NCI-H526 (cell line): ENCODE measurements at regions not wholly inside any gene's neighbourhood (a gene's known extent, or its start where the extent isn't known, plus 50 kb on each side); places are given as distances from the start of the nearest gene placed in this dataset.
"Not testable (repeated sequence)": the region's sequence is repeated elsewhere in the genome, so short reads cannot be mapped to it uniquely, and the experiment has no call there.

Experiments used
- DNase-seq, 2 experiments: peaks; one replicate each; lab custom pipeline; 2025; lab: John Stamatoyannopoulos, UW

DNA sequence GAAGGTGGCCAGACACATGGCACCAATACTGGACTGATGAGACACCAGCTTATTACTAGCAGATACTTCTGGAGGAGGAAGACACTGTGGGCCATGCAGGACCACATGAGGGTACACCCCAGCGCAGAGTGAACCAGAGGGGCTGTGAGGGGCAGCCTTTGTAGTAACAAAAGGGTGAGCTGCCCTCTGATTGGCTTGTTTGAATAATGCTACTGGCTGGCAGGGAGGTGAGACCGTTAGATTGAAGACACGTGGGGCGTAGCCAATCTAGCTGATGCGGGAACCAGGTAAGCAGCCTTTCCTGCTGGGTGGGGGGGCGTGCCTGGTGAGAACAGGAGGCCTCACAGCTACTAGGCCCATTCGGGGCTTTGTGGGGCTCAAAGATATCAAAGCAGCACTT lies 102.8 kb upstream of the SEC14L1 start:
- no peak for DNase-seq

DNA sequence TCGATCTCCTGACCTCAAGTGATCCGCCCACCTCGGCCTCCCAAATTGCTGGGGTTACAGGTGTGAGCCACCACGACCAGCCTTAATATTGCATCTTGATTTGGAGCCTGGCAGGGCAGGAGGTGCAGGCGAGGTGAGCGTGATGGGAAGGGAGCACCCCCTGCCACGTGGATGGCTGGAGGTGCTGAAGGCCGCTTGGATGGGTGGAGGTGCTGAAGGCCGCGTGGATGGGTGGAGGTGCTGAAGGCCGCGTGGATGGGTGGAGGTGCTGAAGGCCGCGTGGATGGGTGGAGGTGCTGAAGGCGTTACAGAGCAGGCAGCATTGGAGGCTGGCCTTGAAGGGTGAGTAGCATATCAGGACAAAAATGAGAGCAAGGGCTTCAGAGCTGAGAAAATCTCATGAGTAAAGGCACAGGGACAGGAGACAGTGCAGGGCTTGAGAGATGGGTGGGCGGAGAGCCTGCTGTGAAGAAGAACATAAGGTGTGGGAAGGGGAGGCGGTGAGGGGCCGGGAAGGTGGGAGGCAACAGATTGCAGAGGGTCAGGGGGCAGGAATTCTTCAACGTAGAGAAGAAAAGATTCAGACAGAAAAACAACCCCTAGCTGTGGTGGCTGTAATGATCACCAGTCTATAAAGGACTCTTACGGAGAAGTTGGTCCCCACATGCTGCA lies 101.7 kb upstream of the SEC14L1 start:
- DNase-seq: no peak

DNA sequence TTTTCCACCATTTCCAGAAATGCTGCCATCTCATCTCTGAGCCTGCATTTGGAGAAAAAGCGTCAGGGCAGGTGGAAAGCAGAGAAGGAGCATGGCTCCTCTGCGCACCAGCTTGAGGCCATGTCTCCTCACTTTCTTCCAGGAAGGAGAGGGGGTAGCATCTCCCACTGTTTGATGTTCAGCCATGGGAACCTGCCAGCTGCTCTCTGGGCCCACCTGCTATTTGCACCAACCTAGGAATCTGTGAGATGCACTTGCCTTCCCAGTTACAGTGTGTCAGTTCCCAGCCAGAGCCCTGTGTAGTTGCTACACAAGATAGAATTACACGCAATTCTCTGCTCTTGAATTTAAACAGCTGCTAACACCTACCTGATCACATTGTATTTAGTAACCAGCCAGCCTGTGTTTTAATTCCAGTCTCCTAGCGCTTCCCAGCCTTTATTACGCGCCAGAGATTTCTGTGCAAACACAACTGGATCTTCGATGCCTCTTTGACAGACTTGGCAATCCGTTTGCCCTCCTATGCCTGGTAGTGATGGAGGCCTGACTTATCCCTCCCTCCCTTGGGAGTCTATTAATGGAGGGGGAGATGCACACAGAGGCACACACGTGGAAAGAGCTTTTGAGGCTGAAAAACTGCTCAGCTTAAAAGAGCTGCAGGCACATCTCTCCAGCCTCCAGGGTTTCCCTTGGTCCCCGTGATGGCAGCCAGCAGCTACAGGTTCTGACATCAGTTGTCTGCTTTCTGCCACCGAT lies 98.1 kb upstream of the SEC14L1 start:
- peak in 1 of 2 experiments; percentile 33 for DNase-seq

DNA sequence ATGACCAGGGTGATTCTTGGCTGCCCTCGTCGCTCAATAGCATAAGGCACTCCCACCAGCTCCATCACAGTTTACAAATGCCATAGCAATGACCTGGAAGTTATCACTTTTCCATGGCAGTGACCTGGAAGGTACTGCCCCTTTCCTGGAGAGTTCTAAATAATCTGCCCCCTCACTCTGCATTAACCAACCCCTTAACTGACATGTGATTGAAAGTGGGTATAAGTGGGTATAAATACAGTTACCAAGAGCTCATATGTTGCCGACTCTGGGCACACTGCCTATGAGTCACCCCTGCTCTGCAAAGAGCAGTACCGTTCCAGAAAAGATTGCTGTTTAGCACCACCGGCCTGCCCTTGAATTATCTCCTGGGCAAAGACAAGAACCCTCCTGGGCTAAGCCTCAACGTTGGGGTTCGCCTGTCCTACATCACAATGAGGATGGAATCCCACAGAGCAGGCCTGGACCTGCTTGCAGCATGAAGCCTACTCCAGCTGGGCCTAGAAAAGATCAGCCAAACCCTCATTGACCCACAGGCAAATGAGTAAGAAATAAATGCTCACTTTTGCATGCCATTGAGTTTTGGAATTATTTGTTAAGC lies 95.2 kb upstream of the SEC14L1 start:
- no peak for DNase-seq

DNA sequence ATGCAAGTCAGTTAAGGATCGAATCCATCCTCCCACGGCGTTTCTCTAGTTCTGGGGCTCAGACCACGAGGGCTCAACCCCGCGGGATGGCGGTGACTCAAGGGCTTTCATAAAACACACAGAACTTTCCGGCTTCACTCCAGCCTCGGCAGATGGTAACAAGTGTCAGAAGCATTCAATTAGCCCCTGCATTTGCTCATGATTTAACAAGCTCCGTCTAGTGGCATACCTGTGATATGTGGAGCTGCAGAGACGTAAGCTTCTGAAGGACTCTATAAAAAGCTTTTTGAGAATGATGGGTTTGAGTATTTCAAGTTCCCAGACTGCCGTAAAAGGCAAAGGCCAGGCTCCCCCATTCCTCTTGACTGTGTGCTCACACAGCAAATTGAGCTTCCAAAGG lies 91.3 kb upstream of the SEC14L1 start:
- peak; percentile 71 to 82 for DNase-seq

DNA sequence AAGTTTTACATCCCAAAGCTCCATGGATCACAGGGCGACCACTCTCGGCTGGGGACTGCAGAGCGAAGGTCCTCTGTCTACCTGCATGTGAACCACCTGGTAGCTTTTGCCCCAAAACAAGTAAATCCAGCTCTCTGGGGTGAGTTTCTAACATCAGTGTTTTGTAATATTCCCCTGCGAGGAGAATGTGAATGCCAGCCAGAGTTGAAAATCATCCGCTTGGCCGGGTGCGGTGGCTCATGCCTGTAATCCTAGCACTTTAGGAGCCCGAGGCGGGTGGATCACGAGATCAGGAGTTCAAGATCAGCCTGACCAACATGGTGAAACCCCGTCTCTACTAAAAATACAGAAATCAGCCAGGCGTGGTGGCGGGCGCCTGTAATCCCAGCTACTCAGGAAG lies 89.9 kb upstream of the SEC14L1 start:
- not testable (repeated sequence) for DNase-seq

DNA sequence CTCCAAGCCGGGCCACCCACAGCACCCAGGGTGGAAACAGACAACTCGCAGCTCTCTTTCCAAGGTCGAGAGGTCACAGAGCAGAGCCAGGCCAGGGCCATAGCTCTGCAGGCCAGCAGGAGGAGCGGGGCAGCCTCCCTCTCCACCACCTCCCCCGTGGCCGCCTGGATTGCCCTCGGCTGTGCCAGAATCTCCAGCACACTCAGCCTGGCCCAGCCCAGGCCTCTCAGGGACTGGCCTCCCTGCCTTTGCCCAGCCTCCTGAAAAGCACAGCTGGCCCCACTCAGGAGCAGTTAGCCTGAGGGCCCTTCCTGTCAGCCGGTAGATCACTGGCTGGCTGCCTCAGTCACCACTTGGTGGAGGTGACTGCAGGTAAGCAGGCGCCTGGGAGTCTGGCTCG lies 85.8 kb upstream of the SEC14L1 start:
- peak; percentile 45 to 75 for DNase-seq

DNA sequence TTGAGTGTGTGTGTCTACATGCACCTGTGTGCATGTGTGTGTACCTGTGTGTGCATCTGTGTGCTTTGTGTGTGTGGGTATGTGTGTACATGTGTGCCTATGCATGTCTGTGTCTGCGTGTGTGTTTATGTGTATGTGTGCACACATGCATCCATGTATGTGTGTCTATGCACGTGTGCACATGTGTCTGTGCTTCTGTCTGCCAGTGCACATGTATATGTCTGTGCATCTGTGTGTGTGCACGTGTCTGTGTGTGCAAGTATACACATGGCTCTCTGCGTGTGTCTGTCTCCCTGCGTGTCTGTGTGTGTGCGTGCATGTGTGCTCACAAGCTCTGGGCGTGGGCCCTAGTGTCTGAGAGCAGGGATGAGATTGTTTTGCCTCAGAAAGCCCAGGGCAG lies 85.3 kb upstream of the SEC14L1 start:
- no peak for DNase-seq

DNA sequence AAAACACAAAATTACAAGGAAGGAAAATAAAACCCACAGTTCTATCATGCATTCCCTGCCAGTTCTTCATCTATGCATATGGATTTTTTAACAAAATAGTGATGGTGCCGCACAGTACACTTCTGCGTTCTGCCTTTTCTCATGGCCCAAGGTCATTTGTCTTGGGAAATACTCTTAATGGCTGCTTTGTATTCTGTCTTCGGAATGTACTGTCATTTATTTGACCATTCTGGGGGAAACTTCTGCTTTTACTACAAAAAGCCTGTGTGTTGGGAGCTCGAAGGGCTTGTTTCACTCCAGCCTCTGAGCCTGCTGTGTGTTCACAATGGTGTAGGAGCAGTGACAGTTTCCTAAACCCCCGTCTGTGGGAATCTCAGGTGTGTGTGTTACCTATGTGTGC lies 82.8 kb upstream of the SEC14L1 start:
- DNase-seq: no peak

DNA sequence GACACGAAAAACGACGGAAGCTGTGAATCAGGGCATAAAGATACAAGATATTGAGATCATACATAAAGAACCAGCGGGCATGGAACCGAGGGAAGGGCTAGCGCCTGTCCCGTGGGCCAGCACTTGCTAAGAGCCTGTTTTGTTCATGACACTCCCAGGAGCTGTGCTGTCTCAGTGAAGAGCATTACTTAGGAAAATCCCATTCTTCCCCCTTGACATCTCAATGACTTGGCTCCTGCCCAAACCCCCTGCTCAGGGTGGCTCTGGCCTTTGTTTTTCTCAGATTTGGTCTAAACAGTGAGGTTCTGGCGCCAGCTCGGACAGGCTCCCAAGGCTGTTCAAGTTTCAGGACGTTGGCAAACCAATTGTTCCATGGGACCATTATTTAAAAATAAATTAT lies 79.1 kb upstream of the SEC14L1 start:
- no peak for DNase-seq

DNA sequence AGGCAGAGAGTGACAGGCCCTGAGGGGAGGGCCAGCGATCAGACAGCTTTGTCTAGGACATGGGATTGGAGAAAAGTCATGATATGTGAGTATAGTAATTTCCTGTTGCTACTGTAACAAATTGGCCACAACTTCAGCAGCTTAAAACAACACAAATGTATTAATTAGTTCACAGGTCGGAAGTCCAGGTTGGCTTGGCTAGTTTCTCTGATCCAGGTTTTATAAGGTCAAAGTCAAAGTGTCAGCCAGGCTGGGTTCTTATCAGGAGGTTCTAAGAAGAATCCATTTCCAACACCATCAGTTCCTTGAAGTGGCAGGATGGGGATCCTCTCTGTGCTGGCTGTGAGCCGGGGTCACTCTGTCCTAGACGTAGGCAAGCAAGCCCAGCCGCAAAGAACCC lies 76.2 kb upstream of the SEC14L1 start:
- DNase-seq: no peak

DNA sequence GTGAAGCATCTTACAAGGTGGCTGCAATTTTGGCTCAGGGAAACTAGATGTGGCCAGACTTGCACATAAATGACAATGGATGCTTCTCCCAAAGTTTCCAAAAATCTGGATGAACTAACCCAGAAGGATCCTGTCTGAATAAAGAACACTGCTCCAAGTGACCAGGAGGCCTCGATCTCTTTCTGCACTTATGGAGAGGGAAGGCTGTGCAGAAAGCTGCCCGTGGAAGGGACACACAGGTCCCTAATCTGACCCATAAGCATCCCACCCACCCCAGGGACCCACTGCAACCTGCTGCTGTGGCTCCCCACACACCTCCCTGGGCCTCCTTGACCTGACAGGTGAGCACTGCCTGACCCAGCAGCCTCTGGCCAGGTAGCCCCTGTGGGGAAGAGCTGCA lies 74.6 kb upstream of the SEC14L1 start:
- no peak for DNase-seq

DNA sequence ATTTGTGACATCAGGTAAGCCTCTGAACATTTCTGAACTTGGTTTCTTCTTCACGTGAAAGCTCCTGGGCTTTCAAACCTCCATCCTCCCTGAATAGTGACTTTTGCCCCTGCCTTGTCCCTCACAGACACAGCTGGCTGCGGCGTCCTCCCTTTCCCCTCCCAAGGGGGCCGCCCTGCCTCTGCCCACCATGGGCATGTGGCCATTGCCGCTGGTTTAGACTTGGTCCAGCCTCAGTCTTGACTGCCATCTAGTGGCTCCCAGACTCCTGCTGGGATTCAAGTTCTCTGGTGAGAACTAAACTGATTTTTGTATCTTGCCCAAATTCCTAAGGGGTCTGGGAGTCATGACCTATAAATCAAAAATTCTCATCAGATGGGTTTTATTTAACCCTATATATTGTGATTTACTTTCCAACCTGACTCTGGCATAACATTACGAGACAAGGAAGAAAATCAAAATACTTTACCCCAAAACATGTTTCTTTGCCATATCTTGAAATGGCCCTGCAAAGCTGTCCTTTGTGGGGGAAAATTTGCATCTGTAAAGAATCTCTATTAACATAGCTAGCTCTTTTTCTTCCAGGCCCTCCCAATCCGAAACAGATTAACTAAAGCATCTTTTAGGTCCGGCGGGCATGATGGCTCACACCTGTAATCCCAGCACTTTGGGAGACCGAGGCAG lies 73.9 kb upstream of the SEC14L1 start:
- DNase-seq: peak; percentile 46 to 79

DNA sequence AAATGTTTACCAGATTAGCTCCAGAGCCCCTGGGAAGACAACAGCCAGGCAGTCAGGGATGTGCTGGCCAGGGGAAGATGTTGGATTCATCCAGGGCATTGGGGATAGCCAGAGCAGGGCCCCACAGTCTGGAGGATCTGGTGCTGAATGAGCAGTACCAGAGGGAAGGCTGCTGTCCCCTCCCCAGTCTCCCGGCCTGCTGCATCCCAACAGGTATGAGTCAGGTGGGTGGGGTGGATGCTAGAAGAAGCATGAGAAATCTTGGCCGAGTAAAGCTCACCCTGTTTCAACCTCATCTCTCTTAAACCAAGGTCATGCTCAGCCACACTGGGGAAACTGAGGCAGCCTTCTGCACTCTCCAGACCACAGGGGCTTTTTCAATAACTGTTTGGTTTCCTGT lies 71.9 kb upstream of the SEC14L1 start:
- DNase-seq: no peak

DNA sequence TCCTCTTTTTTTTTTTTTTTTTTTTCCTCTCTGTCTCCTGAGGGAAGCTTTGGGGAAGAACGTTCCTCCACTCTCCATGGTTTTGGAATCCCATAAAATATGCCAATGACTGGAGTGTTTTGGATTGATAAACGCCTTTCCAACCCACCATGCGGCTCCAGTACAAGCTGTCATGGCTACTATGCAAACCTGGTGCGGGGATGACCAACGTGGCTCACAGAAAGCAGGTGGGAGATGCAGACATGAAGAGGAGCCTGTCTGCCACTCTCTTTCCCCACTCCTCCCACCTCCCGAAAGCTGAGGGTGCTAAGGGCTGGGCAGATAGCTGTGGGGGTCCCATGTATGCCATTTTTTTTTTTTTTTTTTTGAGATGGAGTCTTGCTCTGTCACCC lies 69.9 kb upstream of the SEC14L1 start:
- no peak for DNase-seq

DNA sequence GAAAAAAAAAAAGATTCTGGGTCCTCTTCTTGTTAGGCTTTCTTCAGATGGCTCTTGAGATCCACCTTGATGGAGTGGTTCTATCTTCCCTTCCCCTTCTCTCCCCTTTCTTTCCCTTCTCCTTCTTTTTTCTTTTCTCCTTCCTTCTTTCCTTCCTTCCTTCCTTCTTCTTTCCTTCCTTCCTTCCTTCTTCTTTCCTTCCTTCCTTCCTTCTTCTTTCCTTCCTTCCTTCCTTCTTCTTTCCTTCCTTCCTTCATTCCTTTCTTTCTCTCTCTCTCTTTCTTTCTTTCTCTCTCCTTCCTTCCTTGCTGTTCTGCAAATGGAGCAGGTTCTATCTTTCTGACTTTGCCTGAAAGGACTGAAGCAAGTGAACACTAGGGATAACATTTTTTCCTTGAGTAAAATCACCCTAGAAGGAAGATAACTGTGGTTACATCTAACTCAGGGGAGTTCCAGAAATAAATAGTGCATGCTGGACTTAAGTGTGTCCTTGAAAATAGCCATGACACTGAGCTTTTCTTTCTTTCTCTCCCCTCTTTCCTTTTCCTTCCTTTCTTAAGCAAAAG lies 68.8 kb upstream of the SEC14L1 start:
- DNase-seq: no peak

DNA sequence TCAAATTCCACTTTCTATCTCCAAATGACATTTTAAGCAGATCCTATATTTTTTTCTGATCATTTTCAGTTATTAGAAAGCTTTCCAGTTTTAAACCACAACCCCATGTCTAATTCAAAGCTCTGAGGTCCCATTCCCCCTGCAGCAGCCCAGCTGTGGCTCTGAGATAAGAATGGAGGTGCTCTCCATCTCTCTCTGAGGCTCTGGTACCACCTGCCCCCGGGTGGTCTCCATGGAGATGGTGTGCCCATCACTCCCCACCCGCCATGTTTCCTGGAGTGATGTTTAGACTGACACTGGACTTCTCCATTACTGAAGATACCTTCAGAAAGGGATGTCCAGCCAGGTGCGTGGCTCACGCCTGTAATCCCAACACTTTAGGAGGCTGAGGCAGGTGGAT lies 68.1 kb upstream of the SEC14L1 start:
- no peak for DNase-seq

DNA sequence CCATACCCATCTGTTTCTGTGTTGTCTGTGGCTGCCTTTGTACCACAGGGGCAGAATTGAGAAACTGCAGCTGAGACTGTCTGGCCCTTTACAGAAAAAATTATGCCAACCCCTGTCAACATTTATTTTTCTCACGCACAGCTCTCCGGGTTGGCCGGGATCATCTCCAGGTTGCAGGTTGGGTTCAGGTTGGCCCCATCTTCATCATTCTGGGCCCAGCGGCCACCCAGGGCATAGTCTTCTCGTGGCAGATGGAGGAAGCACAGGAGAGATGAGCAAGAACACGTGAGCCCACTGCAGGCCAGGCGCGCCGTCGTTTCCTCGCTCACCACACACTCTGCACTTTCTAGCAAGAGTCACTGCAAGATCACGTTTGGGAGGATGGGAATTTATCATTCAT lies 66.1 kb upstream of the SEC14L1 start:
- DNase-seq: no peak

DNA sequence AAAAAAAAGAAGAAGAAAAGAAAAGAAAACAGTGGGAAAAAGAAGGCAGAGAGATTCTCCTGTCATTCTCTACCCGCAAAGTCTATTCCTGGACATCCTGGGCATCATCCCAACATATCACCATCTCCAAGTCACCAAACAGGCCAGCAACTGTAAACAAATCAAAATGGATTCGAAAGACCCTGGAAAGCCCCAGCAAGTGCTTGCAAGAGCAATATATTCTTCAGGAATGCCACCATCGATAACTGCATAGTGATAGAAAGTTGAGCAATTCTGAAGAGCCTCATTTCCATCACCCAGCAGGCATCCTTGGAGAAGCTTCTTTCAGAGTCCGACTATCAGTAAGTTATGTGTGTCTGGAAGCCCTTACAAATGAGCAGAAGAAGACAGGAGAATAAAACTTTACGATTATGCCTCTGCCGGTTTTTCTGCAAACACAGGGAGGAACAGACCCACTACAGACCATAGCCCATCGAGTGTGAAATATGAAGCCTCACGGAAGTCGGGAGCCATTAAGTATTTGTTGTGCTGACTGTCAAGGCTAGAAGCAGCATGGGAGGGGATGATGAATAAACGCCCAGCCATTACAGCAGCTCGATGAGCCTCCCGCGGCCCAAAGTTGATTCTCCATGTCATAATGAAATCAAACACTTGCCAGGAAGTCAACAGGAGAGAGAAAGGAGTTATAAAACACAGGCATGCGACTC lies 64.5 kb upstream of the SEC14L1 start:
- DNase-seq: peak in 1 of 2 experiments; percentile 31

DNA sequence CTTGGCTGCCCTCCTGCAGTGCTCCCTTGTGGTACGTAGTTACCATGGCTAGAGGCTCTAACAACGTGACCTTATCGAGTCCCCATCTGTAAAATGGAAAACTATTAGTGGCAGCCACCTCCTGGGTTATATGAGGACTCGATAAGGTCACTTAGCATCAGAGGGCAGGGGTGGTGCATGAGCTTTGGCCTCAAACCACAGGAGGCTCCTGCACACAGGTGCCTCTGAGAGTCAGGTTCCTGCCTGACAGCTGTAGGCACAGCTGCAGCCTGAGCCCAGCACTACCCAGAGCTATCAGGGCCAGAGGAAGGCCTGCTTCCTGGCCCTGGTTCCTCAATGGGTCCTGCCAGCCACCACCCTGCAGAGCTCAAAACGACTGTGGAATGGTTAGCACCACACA lies 57.2 kb upstream of the SEC14L1 start:
- no peak for DNase-seq

DNA sequence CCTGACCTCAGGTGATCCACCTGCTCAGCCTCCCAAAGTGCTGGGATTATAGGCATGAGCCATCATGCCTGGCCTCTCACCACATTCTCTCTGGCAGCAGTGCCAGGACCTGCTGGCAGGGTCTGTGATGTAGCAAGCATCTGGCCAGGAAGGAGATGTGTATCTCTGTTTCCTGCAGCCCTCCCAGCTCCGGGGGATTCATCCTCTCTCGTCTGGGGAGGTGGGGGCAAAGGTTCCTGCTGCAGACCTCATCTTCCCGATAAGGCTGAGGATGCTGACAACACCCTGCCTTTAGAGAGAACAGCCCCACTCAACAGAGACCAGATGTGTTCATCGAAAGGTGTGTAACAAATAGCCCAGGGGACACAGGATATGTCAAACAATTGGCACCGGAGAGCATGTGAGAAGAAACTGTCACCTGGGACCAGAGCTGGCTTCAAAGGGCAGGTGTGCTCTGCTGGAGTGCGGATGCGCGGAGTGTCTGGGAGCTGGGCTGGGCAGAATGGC lies 54.8 kb upstream of the SEC14L1 start:
- DNase-seq: peak in 1 of 2 experiments; percentile 78
